VCaP (cell line): ENCODE measurements at regions not wholly inside any gene's neighbourhood (a gene's known extent, or its start where the extent isn't known, plus 50 kb on each side); places are given as distances from the start of the nearest gene placed in this dataset.
A peak's percentile ranks its signal among the peaks of the same experiment; 100 is the strongest.
"Not testable (repeated sequence)": the region's sequence is repeated elsewhere in the genome, so short reads cannot be mapped to it uniquely, and the experiment has no call there.

Source experiments
- H3K27ac ChIP-seq: fragments of 450-650 bp; 2 replicates; pipeline ENCODE4 v1.5.1; 2017
- TF ChIP-seq, protein P1 (sequence below): fragments of 450-650 bp; conservative IDR thresholded peaks from 2 replicates; pipeline ENCODE4 v1.5.1; 2017; ENCODE audit warnings: mild to moderate bottlenecking, moderate library complexity

DNA sequence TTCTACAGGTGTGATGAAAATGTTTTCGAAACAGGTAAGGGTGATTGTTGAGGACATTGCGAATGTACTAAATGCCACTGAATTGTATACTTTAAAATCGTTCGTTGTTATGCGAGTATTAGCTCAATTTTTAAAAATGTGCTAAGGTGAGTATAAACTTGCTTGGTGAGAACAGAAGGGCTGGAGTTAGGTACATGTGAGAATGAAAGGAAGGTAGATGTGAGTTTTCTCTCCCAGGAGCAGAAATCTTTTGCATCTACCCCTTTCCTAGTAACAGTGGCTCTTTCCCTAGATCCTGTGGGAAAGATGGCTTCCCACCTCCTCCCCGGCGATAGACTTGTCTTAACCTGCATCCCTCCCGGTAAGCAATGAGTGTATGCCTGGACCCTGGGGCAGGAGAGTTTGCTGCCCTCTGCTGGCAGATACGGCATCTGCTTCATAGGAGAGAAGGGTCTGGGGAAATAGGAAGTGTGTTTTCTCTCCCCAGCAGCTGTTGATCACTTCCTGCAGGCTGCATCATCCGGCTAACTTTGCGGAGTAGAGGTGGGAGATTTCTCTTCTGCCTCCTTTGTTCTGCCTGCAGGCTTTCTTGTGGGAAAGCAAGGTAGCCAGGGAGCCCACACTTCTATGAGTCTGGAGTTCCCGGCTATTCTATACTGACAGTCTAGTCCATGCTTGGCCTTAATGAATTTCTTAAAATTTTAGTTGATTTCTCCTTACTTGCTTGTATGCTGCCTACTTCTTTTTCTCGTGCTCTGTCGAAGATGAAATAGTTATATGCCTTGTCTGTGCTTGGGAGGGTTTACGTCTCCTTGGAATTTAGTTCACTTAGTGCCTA, 373.3 kb upstream of the SEMA6A start:
- H3K27ac ChIP-seq, result no peak overlapping the region
- TF ChIP-seq, protein P1, sequence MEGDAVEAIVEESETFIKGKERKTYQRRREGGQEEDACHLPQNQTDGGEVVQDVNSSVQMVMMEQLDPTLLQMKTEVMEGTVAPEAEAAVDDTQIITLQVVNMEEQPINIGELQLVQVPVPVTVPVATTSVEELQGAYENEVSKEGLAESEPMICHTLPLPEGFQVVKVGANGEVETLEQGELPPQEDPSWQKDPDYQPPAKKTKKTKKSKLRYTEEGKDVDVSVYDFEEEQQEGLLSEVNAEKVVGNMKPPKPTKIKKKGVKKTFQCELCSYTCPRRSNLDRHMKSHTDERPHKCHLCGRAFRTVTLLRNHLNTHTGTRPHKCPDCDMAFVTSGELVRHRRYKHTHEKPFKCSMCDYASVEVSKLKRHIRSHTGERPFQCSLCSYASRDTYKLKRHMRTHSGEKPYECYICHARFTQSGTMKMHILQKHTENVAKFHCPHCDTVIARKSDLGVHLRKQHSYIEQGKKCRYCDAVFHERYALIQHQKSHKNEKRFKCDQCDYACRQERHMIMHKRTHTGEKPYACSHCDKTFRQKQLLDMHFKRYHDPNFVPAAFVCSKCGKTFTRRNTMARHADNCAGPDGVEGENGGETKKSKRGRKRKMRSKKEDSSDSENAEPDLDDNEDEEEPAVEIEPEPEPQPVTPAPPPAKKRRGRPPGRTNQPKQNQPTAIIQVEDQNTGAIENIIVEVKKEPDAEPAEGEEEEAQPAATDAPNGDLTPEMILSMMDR, result peak; percentile 93

GRCh38 chr5:116945613-116946382, 371.2 kb upstream of the SEMA6A start:
- H3K27ac ChIP-seq, result not testable (repeated sequence)

GRCh38 chr5:116944183-116944582, 369.6 kb upstream of the SEMA6A start:
- TF ChIP-seq, protein P1, result no peak
- H3K27ac ChIP-seq, result no peak overlapping the region

DNA sequence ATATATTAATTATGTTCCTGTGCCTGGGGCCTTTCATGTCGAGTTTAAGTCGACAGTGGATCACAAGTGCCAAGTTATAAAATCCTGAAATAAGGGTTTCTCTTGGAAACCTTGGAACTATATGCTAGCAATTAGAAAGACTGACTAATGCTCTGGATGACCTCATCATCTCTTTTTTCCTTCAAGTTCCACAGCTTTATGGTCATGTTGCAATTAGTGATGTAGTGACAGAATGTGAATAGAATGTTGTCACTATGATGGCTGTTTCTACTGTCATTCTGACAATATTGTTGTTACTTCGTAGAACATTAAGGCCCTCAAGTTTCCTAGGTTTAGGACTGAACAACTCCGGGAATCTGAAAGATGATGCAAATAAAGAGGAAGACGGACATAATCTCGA, 368.0 kb upstream of the SEMA6A start:
- TF ChIP-seq, protein P1, result no peak
- H3K27ac ChIP-seq, result no peak overlapping the region

- TF ChIP-seq, protein P1, result no peak
- no peak overlapping the region for H3K27ac ChIP-seq
Measured at GRCh38 chr5:116939641-116940040, 365.0 kb upstream of the SEMA6A start.

- TF ChIP-seq, protein P1, result no peak
- H3K27ac ChIP-seq, result no peak overlapping the region
Measured at GRCh38 chr5:116938488-116938887, 363.9 kb upstream of the SEMA6A start.

DNA sequence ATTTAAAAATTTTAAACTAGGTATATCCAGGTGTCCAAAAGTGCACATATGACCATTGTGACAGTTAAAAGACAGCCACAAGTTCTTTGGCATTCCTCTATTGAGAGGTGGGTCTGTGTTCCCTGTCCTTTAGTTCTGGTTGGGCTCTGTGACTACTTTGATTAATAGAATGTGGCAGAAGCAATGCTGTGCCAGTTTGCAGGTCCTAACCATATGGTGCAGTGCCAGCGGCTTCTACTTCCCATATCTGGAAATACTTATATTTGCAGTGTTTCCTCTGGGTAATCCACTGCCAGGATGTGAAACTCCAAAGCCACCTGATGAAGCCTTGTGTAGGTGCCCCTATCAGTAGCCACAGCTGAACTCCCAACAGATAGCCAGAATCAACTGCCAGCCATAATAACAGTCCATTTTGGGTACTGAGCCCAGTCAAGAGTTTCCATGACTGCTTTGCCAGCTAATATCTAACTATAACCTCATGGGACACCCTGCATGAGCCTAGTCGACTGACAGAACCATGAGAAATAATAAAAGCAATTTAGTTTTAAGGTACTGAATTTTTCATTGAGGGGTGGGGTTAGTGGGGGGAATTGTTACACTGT, 361.0 kb upstream of the SEMA6A start:
- TF ChIP-seq, protein P1, result no peak
- no peak overlapping the region for H3K27ac ChIP-seq
